CD4-positive, alpha-beta T cell treated with Interleukin-12 subunit alpha and Interleukin-12 subunit beta, for 1 hour (primary cell): ENCODE measurements at regions not wholly inside any gene's neighbourhood (a gene's known extent, or its start where the extent isn't known, plus 50 kb on each side); places are given as distances from the start of the nearest gene placed in this dataset.

ENCODE experiments used
- DNase-seq: peaks from one replicate; pipeline ENCODE4 v3.0.0-alpha.2; 2020

DNA sequence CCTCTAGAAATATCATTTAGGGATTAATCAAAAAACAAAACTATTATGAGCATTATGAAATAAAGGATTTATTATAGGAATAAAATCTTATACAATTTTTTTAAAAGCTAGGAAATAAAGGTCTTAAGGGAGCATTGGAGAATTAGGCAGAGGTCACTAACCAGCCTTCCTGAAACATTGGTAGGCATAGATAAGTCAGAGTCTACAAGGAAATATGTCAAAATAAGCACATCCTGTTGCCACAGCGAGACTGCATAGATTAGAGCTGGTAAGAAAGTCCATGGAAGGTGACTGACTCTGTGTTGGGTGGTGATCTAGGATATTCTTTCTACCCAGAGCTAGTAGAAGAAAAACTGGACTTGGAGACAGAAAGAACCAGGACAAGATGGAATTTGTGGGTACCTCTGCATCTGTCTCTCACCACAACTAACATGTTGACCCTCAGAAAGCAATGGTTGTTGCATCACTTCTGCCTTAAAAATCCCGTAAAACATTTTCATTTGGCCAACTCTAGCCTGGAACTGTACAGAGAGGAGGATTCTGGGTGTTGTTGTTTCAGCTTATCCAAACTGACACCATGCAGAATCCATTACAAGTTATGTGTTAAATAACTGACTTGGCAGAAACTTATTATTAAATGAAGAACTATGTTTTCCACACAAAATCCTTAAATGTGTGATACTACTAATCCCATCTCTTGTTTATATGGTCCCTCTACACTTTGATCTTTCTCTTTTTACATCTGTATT is 77.1 kb downstream of the FBXO5 start:
- peak; percentile 1 for DNase-seq

DNA sequence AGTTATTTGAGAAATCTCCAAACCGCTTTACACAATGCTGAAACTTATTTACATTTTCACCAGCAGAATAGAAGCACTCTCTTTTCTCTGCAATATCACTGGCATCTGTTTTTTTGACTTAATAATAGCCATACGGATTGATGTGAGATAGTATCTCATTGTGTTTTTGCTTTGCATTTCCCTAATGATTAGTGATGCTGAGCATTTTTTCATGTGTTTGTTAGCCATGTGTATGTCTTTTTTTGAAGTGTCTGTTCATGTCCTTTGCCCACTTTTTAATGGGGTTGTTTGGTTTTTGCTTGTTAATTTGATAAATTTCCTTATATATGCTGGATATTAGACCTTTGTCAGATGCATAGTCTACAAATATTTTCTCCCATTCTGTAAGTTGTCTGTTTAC is 73.6 kb downstream of the FBXO5 start:
- DNase-seq, result no peak

DNA sequence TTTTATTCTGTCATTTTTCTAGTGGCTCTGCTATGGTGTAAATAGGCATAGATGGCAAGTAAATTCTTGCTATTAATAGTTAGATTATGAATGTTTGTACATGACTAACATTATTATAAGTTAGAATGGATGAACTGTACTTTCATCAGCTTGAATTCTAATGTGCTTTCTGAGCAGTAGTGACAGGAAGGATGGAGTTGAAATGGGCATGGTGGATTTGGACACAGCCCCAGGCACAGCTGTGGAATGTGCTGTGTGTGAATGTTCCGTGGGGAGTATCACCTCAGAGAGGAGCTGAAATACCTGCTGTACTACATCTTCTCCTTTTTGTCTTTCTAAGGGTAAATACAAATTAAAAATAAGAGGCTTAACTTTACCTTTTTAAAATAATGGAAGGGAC is 66.8 kb downstream of the FBXO5 start:
- DNase-seq, result no peak

DNA sequence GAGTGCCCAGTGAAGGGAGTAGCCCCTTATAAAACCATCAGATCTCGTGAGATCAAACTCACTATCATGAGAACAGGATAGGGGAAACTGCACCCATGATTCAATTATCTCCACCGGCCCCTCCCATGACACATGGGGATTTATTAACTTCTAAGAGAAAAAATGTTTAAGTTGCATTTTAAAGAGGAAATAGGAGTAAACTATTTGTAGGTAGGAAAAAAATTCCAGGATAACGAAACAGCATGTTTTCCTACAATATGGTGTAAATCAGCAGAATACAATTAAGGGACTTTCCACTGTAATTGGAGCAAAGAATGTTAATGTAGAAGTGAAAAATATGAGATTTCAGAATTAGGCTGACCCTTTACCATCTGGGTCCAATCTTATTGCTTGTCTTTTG is 63.9 kb downstream of the FBXO5 start:
- no peak for DNase-seq

DNA sequence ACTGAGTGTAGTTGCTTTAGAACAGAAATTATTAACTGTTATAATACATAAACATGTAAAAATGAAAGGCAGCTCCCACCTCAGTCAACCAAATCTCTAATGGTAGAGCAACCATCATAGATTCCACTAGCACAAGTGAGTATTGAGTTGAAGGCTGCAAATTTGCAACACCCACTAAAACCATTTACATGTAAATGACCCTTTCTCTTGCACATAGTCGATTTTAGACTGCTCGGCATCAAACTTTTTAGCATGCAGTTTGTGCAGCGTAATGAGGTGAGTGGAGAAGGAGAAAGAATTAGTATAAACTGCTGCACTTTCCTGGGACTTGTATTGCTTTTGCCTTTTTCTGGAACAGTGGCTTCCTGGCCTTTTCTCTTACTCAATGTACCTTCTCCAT is 62.8 kb downstream of the FBXO5 start:
- DNase-seq, result no peak
